HEK293T (cell line): ENCODE measurements at regions not wholly inside any gene's neighbourhood (a gene's known extent, or its start where the extent isn't known, plus 50 kb on each side); places are given as distances from the start of the nearest gene placed in this dataset.

Experiments used
- CTCF ChIA-PET: fragments of 350-600 bp; formaldehyde crosslinking; extraction: SDS; loops from one replicate; lab custom pipeline; 2021; ENCODE audit warnings: antibody characterized with exemption, inconsistent platforms; lab: Yijun Ruan, JAX
- POLR2A ChIA-PET: fragments of 350-600 bp; formaldehyde crosslinking; extraction: SDS; loops from one replicate; lab custom pipeline; 2020; ENCODE audit warnings: antibody characterized with exemption, inconsistent platforms; lab: Yijun Ruan, JAX
- DNase-seq: peaks from one replicate; pipeline ENCODE4 v3.0.0; 2012; ENCODE audit warnings: mixed read lengths; ENCODE audit errors: extremely low spot score
- ARNT ChIP-seq: fragments of 450-650 bp; IDR thresholded peaks from 2 replicates; pipeline ENCODE4 v1.6.1; 2017; ENCODE audit warnings: mild to moderate bottlenecking
- BHLHE40 ChIP-seq: fragments of 450-650 bp; IDR thresholded peaks from 2 replicates; pipeline ENCODE4 v1.6.1; 2016; ENCODE audit warnings: mild to moderate bottlenecking, moderate library complexity, borderline replicate concordance
- CTBP1 ChIP-seq: fragments of 450-650 bp; IDR thresholded peaks from 2 replicates; pipeline ENCODE4 v1.6.1; 2016; ENCODE audit warnings: borderline replicate concordance
- ELF4 ChIP-seq: fragments of 450-650 bp; IDR thresholded peaks from 2 replicates; pipeline ENCODE4 v1.6.1; 2017; ENCODE audit warnings: antibody characterized with exemption
- FOXA1 ChIP-seq: fragments of 450-650 bp; IDR thresholded peaks from 2 replicates; pipeline ENCODE4 v1.6.1; 2016; ENCODE audit warnings: mild to moderate bottlenecking
- FOXK2 ChIP-seq: fragments of 450-650 bp; IDR thresholded peaks from 2 replicates; pipeline ENCODE4 v1.6.1; 2016; ENCODE audit warnings: mild to moderate bottlenecking
- FOXM1 ChIP-seq: fragments of 450-650 bp; IDR thresholded peaks from 2 replicates; pipeline ENCODE4 v1.6.1; 2017; ENCODE audit warnings: mild to moderate bottlenecking, borderline replicate concordance
- HDGF ChIP-seq: fragments of 450-650 bp; IDR thresholded peaks from 2 replicates; pipeline ENCODE4 v1.6.1; 2017; ENCODE audit warnings: antibody characterized with exemption, borderline replicate concordance
- L3MBTL2 ChIP-seq: fragments of 450-650 bp; conservative IDR thresholded peaks from 2 replicates; pipeline ENCODE4 v1.6.1; 2016; ENCODE audit warnings: mild to moderate bottlenecking
- LEF1 ChIP-seq: fragments of 450-650 bp; IDR thresholded peaks from 2 replicates; pipeline ENCODE4 v1.6.1; 2017; ENCODE audit warnings: mild to moderate bottlenecking, borderline replicate concordance
- NFRKB ChIP-seq: fragments of 450-650 bp; IDR thresholded peaks from 2 replicates; pipeline ENCODE4 v1.6.1; 2016; ENCODE audit warnings: mild to moderate bottlenecking, moderate library complexity
- PKNOX1 ChIP-seq: fragments of 450-650 bp; IDR thresholded peaks from 2 replicates; pipeline ENCODE4 v1.6.1; 2016
- SP1 ChIP-seq: fragments of 450-650 bp; IDR thresholded peaks from 2 replicates; pipeline ENCODE4 v1.6.1; 2017
- SUZ12 ChIP-seq: fragments of 450-650 bp; IDR thresholded peaks from 2 replicates; pipeline ENCODE4 v1.6.1; 2016; ENCODE audit warnings: mild to moderate bottlenecking
- TARDBP ChIP-seq: fragments of 450-650 bp; IDR thresholded peaks from 2 replicates; pipeline ENCODE4 v1.6.1; 2016
- ZNF384 ChIP-seq: fragments of 450-650 bp; IDR thresholded peaks from 2 replicates; pipeline ENCODE4 v1.6.1; 2016

GRCh38 chr10:21309427-21309826, 216.1 kb downstream of the SKIDA1 start:
- ChIA-PET CTCF (no interaction called here), POLR2A (no interaction called here)
- TF ChIP-seq CTBP1: no peak
- no peak for TF ChIP-seq FOXA1
- no peak for TF ChIP-seq FOXK2
- no peak for TF ChIP-seq ARNT
- no peak for TF ChIP-seq HDGF
- no peak for TF ChIP-seq NFRKB
- no peak for TF ChIP-seq LEF1
- TF ChIP-seq ELF4: no peak
- no peak for DNase-seq

GRCh38 chr10:21308946-21309345, 216.5 kb downstream of the SKIDA1 start:
- POLR2A ChIA-PET: no interaction called here
- no peak for TF ChIP-seq SUZ12
- no peak for TF ChIP-seq ELF4
- TF ChIP-seq TARDBP: no peak
- CTCF ChIA-PET: no interaction called here
- DNase-seq: no peak

GRCh38 chr10:21308018-21308417, 217.5 kb downstream of the SKIDA1 start:
- TF ChIP-seq CTBP1 (no peak), FOXK2 (no peak), L3MBTL2 (no peak)
- no peak for DNase-seq
- POLR2A ChIA-PET: no interaction called here
- CTCF ChIA-PET: no interaction called here

GRCh38 chr10:21304608-21305007, 220.9 kb downstream of the SKIDA1 start:
- no peak for DNase-seq
- CTCF ChIA-PET: no interaction called here
- POLR2A ChIA-PET: no interaction called here
- no peak for TF ChIP-seq SUZ12
- TF ChIP-seq CTBP1: no peak
- no peak for TF ChIP-seq ZNF384
- TF ChIP-seq FOXK2: no peak
- no peak for TF ChIP-seq LEF1
- TF ChIP-seq SP1: no peak
- no peak for TF ChIP-seq NFRKB
- TF ChIP-seq L3MBTL2: no peak
- no peak for TF ChIP-seq FOXA1
- TF ChIP-seq PKNOX1: no peak
- TF ChIP-seq BHLHE40: no peak
- no peak for TF ChIP-seq FOXM1
- no peak for TF ChIP-seq TARDBP
- TF ChIP-seq HDGF: no peak

- no peak for DNase-seq
- no peak for TF ChIP-seq TARDBP
- no peak for TF ChIP-seq BHLHE40
- TF ChIP-seq ZNF384: no peak
- no peak for TF ChIP-seq CTBP1
- TF ChIP-seq ELF4: no peak
- no peak for TF ChIP-seq SUZ12
- TF ChIP-seq L3MBTL2: no peak
- no peak for TF ChIP-seq NFRKB
- no peak for TF ChIP-seq FOXK2
- TF ChIP-seq PKNOX1: no peak
- TF ChIP-seq FOXA1: no peak
- no peak for TF ChIP-seq SP1
- no peak for TF ChIP-seq ARNT
- no peak for TF ChIP-seq HDGF
- TF ChIP-seq LEF1: no peak
- TF ChIP-seq FOXM1: no peak
- CTCF ChIA-PET: no interaction called here
- POLR2A ChIA-PET: no interaction called here
Measured at GRCh38 chr10:21304198-21304597, 221.3 kb downstream of the SKIDA1 start.

GRCh38 chr10:21300551-21300950, 224.9 kb downstream of the SKIDA1 start:
- ChIA-PET POLR2A (no interaction called here), CTCF (no interaction called here)
- no peak for DNase-seq

More at GRCh38 chr10:21300551-21300950, 224.9 kb downstream of the SKIDA1 start:
- no peak for TF ChIP-seq PKNOX1
- TF ChIP-seq BHLHE40: no peak
- TF ChIP-seq SUZ12: no peak
- no peak for TF ChIP-seq ZNF384
- TF ChIP-seq FOXK2: no peak
- no peak for TF ChIP-seq TARDBP
- no peak for TF ChIP-seq L3MBTL2
- no peak for TF ChIP-seq LEF1
- no peak for TF ChIP-seq SP1
